Subcutaneous abdominal adipose tissue (tissue), 5 donors: ENCODE measurements at regions not wholly inside any gene's neighbourhood (a gene's known extent, or its start where the extent isn't known, plus 50 kb on each side); places are given as distances from the start of the nearest gene placed in this dataset.
A peak's percentile ranks its signal among the peaks of the same experiment; 100 is the strongest.

Experiments used
- H3K27ac ChIP-seq: one replicate; pipeline ENCODE4 v1.7.0; 2013; ENCODE audit warnings: low read depth, mild to moderate bottlenecking, inconsistent platforms, low read length, moderate library complexity
- H3K27me3 ChIP-seq, 5 donors: one replicate each; pipeline ENCODE4 v1.7.0; 2013; ENCODE audit warnings: low read length in 5 of 5, inconsistent platforms in 1 of 5; ENCODE audit not compliant: control insufficient read depth in 5 of 5, insufficient read depth in 4 of 5
- H3K36me3 ChIP-seq, 5 donors: one replicate each; pipeline ENCODE4 v1.7.0; 2013; ENCODE audit warnings: low read length in 5 of 5; ENCODE audit not compliant: control insufficient read depth in 5 of 5, insufficient read depth in 5 of 5
- H3K4me1 ChIP-seq, 5 donors: one replicate each; pipeline ENCODE4 v1.7.0; 2013; ENCODE audit warnings: low read length in 5 of 5, mild to moderate bottlenecking in 3 of 5, moderate library complexity in 1 of 5; ENCODE audit not compliant: control insufficient read depth in 5 of 5, insufficient read depth in 5 of 5
- H3K4me3 ChIP-seq, 5 donors: one replicate each; pipeline ENCODE4 v1.7.0; 2013; ENCODE audit warnings: low read length in 5 of 5, low read depth in 1 of 5
- H3K9ac ChIP-seq, 5 donors: one replicate each; pipeline ENCODE4 v1.7.0; 2013; ENCODE audit warnings: low read length in 5 of 5, mild to moderate bottlenecking in 4 of 5, moderate library complexity in 3 of 5
- H3K9me3 ChIP-seq, 5 donors: one replicate each; pipeline ENCODE4 v1.7.0; 2013; ENCODE audit warnings: low read length in 5 of 5; ENCODE audit not compliant: control insufficient read depth in 5 of 5
- donor health status: healthy.
- donor health status: healthy.
- donor health status: healthy.
- donor health status: healthy.
- donor health status: healthy.

DNA sequence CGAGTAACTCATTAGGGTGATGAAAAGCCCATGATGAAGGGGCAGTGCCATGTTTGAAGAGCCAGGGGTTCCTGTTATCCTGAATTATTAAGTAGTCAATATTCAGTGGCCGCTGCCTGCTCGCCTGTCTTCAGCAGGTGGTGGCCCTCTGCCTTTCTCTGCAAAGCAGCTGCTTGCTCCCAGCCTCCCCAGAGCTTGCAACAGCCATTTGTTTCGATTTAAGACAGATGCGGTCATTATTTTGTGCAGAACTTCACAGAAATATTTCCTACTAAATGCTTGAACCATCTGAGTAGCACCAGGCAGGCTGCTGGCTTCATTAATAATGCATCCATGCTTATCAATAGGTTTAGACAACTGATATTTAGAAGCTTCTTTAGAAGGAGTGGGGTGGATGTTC lies 104.3 kb upstream of the TTC29 start:
- no peak overlapping the region for H3K27ac ChIP-seq
- H3K9ac ChIP-seq, result no peak overlapping the region
- no peaks in the 10 kb centered on the region for H3K36me3 ChIP-seq
- H3K27me3 ChIP-seq, result no peaks in the 10 kb centered on the region
- H3K4me3 ChIP-seq, result no peak overlapping the region
- peaks cover 0 to 10% (median 3%) of the 10 kb centered on the region in 5 donors for H3K9me3 ChIP-seq
- no peaks in the 10 kb centered on the region for H3K4me1 ChIP-seq

DNA sequence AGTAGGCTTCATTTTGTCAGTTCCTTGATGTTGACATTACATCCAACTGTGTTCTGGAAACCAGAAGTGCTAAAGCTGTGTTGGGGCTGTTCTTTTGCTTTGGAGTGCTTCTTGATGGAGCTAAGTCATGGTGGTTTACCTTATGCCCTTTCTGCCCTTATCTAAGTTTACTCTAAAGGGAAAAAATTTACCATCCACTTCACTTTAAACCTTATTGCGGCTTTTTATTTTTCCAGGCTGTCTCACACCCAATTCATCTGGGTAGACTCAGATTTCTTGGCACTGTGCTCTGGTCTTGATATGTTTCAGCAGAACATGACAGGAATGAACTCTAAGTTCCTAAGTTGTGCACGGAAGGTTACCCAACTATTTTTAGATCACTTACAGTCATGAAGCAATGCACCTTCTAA lies 104.7 kb upstream of the TTC29 start:
- no peak overlapping the region for H3K27ac ChIP-seq
- H3K27me3 ChIP-seq, result no peaks in the 10 kb centered on the region
- no peak overlapping the region for H3K4me3 ChIP-seq

DNA sequence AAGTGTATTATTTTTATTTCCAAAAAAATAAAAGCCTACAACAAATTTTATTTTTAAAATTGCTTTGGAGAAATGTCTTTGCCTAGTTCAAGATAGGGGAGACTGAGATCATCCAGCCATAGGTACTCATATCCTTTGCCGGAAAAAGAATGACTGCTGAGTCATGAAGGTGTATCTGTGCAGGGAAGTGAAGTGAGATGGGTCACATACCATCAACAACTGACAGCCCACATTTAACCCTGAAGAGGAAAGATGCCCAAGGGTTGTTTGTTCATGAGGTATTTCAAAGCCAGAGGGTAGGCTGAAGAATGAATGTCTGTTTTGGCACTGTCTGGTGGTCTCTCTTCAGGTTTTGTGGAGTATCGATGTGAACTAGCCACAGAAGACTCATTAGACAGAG lies 106.7 kb upstream of the TTC29 start:
- no peak overlapping the region for H3K9ac ChIP-seq
- H3K9me3 ChIP-seq, result peaks cover 0 to 10% (median 3%) of the 10 kb centered on the region in 5 donors
- H3K27ac ChIP-seq, result no peak overlapping the region
- peaks cover 0 to 7% (median 0%) of the 10 kb centered on the region in 5 donors for H3K4me1 ChIP-seq
- no peaks in the 10 kb centered on the region for H3K36me3 ChIP-seq
- no peak overlapping the region for H3K4me3 ChIP-seq
- H3K27me3 ChIP-seq, result no peaks in the 10 kb centered on the region

More for the DNA sequence above, 104.7 kb upstream of the TTC29 start:
- Histone ChIP-seq H3K9ac (no peak overlapping the region), H3K9me3 (peaks cover 0 to 10% (median 3%) of the 10 kb centered on the region in 5 donors), H3K36me3 (no peaks in the 10 kb centered on the region), H3K4me1 (no peaks in the 10 kb centered on the region)

DNA sequence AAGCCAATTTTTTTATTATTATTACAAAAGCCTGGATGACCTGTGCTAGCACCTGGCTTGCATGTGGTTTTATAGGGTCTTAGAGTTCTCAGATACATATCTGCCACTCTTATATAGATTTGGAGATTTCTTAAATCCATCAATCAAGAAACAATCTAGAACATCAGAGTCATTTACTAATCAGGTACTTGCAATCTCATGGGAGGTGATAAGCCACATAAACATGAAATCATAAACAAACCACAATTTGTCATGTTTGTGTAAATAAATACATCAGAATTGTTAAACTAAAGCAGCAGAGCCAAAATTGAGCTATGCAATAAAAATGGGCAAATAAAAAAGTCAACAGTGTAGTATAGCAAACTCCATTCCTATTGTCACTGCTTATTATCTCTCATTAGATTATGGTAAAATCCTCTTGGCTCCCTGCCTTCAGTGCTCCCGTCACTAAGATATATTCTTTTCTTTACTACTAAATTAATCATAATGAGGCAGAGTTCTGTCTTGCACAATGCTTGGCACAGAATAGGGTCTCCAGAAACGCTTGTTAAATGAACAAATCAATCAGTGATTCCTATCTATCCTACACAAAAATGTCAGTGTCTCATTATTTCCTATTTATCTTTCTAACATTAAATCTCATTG lies 108.7 kb upstream of the TTC29 start:
- Histone ChIP-seq H3K4me3 (no peak overlapping the region), H3K9ac (no peak overlapping the region), H3K27ac (no peak overlapping the region), H3K27me3 (no peaks in the 10 kb centered on the region), H3K4me1 (peaks cover 0 to 10% (median 0%) of the 10 kb centered on the region in 5 donors), H3K9me3 (peaks cover 0 to 3% (median 0%) of the 10 kb centered on the region in 5 donors), H3K36me3 (no peaks in the 10 kb centered on the region)

DNA sequence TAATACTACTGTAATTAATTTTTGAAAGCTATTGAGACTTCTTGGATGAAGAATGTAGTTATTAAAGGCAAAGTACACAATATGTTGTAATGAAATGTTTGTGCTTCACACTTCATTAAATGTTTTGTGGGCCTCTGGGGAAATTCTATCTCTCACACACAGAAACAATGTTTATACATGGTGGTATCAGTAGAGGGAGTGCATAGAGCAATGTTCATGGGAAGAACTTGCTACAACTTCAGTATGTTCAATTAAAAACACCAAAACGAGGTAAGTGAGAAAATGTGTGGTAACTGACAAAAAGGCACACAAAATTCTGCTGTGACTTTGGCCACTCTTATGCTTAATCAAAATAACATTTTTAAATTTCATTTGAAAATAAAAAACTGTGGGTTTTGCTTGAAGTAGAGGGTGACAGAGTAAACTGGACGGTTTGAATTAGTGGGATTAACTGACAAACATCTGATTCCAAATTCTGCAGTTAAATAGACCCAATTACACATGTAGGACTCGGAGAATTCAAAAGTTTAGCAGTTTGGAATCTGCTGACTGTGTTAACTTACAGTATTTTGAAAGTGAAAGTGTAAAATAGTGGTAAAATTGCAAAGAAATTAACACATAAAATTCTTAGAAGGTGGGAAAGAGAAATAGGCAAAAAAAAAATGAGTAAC lies 111.4 kb upstream of the TTC29 start:
- Histone ChIP-seq H3K4me3 (peak overlapping the region; percentile 55 to 71 (median 63)), H3K36me3 (no peaks in the 10 kb centered on the region), H3K4me1 (peaks cover 0 to 17% (median 7%) of the 10 kb centered on the region in 5 donors), H3K9ac (peak overlapping the region; percentile 42 to 68 (median 63)), H3K27me3 (no peaks in the 10 kb centered on the region), H3K27ac (peak overlapping the region; percentile 47), H3K9me3 (no peaks in the 10 kb centered on the region)

DNA sequence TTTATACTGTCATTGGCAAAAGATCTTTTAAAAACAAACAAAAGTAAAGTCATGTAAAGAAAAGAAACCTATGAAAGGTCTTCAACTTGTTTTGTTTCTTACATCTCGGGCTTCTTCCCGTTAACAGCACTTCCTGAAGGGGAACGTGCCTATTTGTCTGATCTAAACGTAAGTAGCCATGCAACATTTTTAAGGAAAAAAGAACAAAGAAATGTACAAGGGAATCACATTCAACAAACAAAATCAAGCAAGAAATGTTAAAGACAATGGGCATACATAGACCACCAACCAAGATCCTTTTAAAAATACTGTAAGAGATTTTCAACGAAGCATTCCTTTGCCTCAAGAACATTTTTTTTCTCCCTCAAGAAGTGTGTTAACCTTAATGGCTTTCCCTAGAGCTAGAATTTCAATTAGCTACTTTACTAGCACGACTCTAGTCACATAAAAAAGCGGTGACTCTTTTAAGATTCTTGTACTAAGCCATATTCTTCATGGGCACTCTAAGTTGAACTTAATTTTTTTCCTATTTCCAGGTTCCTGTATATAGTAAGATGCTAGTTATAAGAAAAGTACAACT lies 112.0 kb upstream of the TTC29 start:
- H3K27me3 ChIP-seq, result no peaks in the 10 kb centered on the region
- H3K36me3 ChIP-seq, result no peaks in the 10 kb centered on the region
- peaks cover 0 to 17% (median 7%) of the 10 kb centered on the region in 5 donors for H3K4me1 ChIP-seq
- H3K4me3 ChIP-seq, result peak overlapping the region; percentile 55 to 71 (median 63)
- H3K9me3 ChIP-seq, result no peaks in the 10 kb centered on the region
- H3K9ac ChIP-seq, result peak overlapping the region; percentile 42 to 68 (median 63)
- H3K27ac ChIP-seq, result peak overlapping the region; percentile 47

DNA sequence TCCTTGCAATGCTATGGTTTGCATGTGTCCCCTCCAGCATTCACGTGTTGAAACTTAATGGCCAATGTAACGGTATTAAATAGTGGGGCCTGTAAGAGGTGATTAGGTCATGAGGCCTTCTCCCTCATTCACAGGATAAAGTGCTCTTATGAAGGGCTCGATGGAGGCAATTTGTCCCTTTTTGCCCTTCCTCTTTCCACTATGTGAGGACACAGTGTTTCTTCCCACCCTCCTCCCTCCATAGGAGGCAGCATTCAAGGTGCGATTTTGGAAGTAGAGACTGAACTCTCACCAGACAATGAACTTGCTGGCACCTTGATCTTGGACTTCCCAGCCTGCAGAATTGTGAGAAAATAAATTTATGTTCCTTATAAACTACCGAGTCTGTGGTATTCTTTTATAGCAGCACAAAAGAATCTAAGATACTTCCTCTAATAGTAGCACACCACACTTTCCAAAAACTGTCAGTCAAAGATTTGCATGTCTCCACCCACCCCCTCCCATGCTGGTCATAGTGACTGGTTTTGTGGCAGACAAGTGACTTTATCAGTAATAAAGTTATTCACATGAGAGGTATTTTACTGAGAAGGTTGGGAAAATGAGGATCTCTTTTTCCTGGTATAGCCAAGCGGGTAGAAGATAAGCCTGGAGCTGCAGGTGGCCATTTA lies 113.5 kb upstream of the TTC29 start:
- H3K27me3 ChIP-seq, result no peaks in the 10 kb centered on the region
- no peak overlapping the region for H3K27ac ChIP-seq
- H3K9me3 ChIP-seq, result no peaks in the 10 kb centered on the region
- H3K36me3 ChIP-seq, result no peaks in the 10 kb centered on the region
- H3K4me3 ChIP-seq, result no peak overlapping the region
- H3K4me1 ChIP-seq, result peaks cover 0 to 17% (median 7%) of the 10 kb centered on the region in 5 donors
- no peak overlapping the region for H3K9ac ChIP-seq

DNA sequence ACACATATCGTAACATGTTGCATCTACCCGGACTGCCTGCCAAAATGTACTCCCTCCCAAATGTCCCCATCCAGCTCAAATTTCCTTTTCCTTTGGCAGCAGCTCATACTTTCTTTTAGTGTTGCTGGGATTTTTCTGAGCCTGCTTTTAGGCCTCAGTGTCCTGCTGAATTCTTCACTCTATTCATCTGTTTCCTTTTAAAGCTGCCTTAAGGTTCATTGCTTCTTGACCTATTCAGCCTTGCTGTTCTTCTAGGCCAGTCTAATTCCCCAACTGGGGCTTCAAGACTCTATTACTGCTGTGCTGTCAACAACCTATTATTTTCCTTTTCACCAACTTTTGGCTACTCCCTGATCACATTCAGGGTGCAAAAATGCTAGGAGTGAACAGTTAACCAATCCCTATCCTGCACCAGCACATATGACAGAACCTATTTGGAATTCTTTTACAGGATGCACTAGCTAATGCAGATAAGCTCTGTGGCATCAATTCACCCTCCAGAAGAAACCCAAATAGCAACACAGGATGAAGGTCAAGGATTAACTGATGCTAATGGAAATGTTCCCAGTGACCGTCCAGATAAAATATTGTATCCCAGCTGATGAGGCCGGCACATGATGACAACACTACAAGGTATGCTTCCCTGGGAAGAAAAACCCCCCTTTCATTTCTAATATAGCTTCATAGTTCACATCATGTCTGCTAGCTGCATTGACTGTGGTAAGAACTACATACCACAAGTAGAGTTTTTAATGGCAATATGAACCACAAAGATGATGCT lies 114.7 kb upstream of the TTC29 start:
- Histone ChIP-seq H3K27ac (no peak overlapping the region), H3K4me3 (no peak overlapping the region), H3K9ac (peak overlapping the region in 1 of 5 donors; percentile 3), H3K4me1 (peaks cover 0 to 17% (median 7%) of the 10 kb centered on the region in 5 donors), H3K9me3 (no peaks in the 10 kb centered on the region), H3K27me3 (no peaks in the 10 kb centered on the region), H3K36me3 (no peaks in the 10 kb centered on the region)

DNA sequence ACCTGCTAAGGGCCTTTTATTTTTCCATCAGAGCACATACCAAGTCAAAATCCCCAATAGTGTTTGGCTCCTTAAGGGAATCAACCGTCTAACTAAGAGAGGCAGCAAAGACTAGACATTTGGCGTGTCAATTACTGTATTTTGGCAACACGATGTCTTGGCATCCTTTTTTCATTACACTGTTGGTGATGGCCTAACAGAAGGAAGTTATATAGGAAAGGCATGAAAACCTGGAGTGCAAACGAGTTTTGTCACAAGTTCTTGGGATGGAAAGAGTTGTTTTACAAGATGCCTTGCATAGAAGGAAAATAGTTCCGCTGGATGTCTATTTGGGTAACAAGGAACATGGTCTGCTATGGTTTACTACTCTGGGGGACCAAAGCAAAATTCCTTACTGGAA lies 119.2 kb upstream of the TTC29 start:
- no peak overlapping the region for H3K27ac ChIP-seq
- H3K4me1 ChIP-seq, result peaks cover 0 to 10% (median 4%) of the 10 kb centered on the region in 5 donors
- no peaks in the 10 kb centered on the region for H3K27me3 ChIP-seq
- no peaks in the 10 kb centered on the region for H3K36me3 ChIP-seq
- H3K4me3 ChIP-seq, result no peak overlapping the region
- H3K9me3 ChIP-seq, result no peaks in the 10 kb centered on the region
- H3K9ac ChIP-seq, result no peak overlapping the region
